NCI-H1092 treated with DMSO at 0.1 percent for 48 hours (cell line): ENCODE measurements at regions not wholly inside any gene's neighbourhood (a gene's known extent, or its start where the extent isn't known, plus 50 kb on each side); places are given as distances from the start of the nearest gene placed in this dataset.

Experiments
- DNase-seq: peaks from one replicate; lab custom pipeline; 2025; lab: John Stamatoyannopoulos, UW

DNA sequence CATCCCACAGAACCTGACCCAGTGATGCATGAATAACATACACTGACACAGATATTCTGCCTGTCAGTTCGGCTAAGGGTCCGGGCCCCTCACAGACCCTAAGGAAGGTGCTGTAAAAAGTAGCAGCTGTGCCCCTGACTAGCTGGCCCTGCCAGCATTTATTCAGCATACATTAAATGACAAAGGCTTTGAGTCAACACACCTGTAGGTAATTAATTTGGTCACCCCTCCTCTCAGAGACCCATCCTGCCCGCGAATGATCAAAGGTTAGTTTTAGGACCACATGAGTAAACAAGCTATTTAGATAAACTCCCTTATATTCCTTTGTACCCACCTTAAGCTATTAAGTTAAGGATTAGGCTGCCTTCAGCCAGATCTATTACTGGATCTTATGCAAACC, 429.0 kb upstream of the NWD2 start:
- DNase-seq, result no peak

DNA sequence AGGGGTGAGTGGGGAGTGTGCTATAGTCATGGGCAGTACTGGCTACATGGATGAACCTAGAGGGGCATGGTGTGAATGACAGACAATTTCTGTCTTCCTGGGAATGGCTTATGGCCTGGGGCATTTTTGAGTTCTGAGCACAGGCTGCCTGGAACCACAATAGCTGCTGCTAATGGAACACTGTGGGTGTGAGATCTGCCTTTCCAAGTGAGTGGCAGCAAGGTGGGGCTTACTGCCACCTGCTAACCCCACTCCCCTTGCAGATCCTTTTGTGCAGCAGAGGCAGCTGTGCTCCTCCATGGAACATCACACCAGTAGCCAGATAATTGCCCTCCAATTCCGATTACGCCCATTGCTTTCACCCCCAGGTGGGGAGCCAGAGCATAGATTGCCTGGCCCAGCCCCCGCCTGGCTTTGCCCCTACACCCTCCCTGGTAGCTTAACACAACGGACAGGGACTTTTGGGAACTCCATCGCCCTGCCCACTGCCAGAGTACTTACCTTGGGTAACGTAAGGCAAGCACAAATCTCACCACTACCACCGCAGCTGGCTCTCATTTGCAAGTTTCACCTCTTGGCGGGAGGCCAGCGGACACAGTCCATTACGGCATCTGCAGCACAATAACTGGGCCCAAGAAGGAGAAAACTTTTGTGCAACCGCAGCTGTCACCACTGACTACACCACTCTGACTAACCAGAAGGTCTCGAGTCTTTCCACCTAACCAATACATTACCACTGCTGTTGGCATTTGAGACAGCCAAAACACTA, 421.2 kb upstream of the NWD2 start:
- DNase-seq, result no peak

DNA sequence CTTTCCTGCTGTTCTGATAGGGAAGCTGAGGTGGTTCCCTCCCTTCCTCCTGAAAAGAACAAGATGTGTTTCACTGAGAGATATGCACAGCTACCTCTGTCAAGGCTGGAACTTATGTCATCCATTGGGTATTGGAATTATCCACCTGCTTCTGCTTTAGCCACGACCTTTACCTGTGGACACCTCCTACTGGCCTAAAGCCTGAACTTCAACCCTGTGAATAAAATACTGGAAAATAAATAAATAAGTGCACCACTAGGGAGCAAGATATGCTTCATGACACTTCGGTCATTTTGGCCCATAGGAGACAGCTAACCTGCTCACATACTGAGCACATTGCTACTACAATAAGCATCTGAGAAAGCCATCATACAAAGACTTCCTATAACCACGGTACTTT, 419.9 kb upstream of the NWD2 start:
- DNase-seq, result no peak

DNA sequence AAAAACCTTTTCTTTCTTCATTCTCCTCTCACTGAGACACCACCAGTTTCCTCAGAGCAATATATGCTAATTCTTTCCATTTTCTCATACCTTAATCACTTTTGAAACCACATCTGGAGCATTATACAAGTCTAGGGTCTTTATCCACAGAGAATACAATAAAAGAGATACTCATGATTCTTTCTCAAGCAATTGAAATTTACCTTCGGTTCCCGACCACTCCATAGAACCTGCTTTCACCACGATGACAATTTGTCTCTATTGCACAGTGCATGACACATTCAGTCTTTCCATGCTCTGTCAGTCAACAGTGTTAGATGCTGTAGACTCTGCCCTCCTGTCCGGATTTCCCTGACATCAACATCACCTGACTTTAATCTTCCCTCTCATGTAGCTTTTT, 409.3 kb upstream of the NWD2 start:
- no peak for DNase-seq

DNA sequence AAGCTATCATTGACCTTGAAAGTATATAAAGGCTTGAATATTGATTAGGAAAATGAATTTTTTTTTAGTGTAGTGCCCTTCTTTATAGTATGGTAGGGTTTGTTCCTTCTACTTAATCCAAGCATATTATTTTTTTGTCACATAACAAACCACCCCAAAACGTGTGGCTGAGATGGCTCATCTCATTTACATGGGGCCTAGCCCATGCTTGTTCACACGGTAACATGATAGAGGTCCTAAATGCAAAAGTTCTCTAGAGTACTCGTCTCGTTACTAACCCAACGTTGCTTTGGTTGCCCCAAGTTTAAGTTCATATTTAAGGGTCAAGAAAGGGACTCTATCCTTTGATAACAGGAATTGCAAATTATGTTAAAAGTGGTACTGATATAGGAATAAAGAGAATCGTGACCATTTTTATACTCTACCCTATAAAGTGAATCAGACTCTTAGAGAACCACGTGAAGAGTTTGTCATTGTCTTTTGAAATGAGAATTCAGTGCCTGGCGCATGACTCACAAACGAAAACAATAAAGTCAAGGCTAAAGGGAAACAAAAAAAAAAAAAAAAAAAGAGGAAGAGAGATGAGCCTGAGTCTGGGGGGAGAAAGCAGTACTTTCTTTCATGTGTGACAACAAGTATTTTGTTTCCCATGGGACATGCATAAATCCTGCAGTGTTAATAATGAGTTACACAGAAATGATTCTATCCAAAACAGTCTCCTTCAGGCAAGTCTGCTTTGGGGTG, 402.8 kb upstream of the NWD2 start:
- DNase-seq, result no peak

DNA sequence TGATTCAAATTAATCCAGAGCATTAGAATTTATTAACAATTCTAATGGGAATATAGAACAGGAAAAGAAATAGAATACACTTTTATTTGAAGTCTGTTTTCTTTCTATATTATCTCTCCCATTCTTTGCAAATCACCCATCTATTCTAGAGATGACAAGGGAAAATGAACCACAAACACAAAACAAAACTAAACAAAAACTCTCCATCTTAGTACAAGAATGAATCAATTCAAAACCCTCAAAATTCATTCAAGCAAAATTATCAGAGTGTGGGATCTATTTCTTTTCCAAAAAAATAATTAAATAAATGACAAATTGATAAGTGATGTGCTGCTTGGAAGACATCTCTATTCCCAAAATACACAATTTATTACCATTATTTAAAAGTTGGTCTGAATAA, 400.1 kb upstream of the NWD2 start:
- DNase-seq, result no peak

DNA sequence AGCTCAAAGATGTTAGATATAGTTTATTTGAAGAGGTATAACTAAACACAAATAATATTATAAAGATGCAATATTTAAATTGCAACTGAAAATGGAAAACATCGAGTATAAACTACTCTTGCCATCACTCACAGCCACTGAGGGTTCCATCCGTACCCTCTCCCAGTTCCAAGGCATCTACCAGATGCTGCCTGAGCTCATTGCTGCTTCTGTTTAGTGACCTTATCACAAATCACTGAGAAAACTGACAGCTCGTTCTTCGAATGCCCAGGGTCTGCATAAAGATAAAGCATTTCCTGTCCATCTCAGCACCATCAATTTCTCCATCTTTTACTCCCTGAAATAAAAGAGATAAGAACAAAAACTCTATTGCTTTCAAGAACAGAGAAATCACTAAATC, 391.7 kb upstream of the NWD2 start:
- no peak for DNase-seq

DNA sequence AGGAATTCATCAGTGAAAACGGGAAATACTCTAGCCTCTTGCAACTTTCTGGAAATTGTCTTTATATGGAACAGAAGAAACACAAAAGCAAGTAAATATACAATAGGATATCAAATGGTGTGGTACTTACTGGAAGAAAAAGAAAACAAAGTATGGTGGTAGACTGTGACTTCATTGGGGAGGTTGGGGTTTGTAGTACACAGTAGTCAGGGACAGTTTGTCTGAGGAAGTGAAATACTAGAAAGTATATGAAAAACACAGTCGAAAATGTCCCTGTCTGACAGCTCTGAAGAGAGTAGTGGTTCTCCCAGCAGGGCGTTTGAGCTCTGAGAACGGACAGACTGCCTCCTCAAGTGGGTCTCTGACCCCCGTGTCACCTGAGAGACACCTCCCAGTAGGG, 390.0 kb upstream of the NWD2 start:
- DNase-seq, result no peak

DNA sequence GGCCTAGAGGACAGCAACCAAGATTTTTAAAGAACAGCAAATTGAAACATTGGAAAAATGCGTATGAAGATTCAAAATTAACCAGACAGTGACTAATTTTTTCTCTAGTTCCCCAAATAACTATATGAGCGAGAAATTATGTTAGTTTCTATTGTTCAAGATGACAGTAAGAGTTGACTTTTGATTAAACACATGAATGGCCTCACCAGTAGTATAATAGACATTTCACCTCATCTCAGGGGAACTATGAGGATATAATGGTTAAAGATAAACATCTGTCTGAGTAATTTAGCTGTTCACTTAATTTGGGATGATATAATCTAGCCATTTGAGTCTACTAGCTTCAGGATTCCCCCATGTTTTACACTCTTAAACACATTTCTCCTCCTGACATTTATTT, 380.9 kb upstream of the NWD2 start:
- DNase-seq, result no peak

DNA sequence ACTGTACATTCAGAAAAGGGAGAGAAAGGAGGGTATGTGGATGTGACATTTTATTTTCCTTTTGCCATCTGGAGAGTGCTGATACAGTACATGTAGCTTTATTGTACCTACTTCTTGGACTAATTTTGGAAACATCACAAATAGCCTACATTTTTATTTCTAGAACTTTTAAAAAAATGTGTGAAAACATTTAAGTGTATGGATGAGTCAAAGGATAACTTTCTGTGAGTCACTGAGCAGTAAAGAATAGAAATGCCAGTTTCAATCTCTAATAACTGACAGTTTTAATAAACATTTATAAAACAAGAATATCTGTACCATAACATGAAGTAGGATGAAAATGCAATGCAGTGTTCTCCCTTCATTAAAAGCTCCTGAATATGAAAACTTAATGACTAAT, 374.4 kb upstream of the NWD2 start:
- no peak for DNase-seq

DNA sequence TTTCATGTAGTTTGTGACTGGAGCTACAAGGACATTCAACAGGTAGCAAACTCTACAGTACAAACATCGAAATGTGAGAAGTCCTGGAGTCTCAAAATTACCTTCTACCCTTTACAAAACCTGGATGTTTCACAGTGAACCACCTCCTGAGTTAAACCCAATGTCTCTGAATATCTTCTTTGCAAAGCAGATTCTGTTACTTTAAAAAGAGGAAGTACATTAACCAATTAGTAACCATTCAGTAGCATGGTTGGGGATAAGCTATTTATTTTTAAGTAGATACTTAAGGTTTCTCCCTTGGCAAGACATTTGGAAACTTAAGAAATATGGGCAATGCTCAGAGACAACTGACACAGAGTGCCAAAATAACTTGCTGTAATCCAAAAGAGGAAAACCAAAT, 371.9 kb upstream of the NWD2 start:
- no peak for DNase-seq

DNA sequence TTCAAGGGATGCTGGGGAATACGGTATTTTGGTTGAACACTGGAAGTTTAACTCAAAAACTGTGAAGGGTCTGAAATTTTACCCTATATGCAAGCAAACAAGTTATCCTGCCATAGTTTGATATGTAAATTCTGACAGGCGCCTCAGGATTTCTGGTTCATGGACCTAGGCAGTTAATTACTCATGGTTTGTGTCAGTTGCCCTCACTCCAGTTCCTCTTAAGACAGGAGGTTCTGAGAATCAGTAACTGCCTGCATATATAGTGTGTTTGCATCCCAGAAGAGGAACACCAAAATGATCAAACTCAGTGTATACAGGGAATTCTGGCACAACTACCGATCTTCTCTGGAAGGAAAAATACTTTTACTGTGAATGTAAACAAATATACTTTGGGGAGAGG, 360.4 kb upstream of the NWD2 start:
- no peak for DNase-seq

DNA sequence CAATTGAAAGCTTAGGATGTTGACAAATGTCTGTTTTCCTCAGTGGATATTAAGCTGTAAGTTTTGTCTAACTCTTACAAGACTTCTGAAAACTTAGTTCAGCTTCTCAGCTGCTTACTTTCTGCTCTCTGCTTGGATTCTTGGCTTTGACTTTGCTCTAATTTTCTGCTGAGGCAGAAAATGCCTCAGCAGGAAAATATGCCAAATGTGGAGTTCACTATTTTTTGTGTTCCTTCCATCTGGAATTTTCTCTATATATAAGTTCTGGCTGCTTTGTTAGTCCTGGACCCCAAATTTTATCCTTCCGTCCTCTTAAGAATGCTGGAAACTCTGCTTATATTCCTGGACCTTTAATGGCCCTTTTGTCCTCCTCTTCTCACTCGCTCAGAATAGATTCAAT, 352.6 kb upstream of the NWD2 start:
- no peak for DNase-seq

DNA sequence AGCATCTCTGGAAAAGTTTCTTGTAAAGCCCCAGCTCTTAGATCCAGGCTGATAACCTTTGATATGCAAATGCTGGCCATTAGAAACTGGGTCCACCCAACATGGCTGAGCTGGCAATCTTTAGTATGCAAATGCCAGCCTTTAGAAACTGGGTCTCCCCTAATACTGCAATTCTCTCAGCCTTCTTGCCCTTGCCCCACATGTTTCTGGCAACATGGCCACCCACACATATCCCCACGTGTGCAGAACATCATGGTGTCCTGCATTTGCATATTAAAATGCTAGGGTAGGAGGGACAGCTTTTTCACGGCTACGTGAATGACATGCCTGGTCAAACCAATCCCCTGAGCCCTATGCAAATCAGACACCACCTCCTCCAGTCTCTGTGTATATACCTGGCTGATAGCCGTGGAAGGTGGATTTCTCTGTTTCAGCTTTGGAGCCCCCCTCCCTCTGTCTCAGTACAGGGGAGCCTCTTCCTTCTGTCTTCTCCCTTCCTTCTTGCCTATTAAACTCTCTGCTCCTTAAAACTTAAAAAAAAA, 344.0 kb upstream of the NWD2 start:
- DNase-seq, result no peak

DNA sequence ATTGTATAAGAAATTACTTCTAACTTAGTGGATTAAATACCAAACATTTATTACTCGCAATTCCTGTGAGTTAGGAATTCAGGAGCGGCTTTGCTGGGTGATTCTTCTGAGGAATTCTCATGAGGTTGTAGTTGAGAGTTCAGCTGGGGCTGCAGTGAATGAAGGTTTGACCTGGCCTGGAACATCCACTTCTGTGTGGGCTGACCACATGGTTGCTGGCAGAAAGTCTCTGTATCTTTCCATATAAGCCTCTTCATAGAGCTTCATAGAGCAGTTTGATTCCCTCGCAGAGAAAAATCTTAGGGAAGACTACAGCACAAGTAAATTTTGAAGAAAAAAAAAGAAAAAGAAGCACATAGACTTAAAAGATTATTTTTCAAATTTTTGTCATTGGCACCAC, 339.7 kb upstream of the NWD2 start:
- DNase-seq, result no peak

DNA sequence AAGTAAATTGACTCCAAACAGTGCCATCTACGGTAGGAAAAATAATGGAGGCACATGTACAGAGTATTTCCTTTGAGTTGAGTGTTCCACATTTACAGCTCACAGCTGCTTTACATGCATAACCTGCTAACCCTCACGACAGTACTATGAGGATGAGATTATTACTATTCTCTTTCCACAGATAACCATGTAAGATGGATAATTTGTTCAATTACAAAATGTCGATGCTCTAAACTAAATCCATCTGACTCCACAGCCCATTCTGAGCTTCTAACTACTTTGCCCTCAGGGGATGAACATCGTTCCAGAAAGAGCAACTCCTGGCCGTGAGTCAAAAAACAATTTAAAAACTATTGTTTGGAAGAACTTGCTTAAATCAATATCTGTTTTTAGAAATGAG, 330.4 kb upstream of the NWD2 start:
- no peak for DNase-seq

DNA sequence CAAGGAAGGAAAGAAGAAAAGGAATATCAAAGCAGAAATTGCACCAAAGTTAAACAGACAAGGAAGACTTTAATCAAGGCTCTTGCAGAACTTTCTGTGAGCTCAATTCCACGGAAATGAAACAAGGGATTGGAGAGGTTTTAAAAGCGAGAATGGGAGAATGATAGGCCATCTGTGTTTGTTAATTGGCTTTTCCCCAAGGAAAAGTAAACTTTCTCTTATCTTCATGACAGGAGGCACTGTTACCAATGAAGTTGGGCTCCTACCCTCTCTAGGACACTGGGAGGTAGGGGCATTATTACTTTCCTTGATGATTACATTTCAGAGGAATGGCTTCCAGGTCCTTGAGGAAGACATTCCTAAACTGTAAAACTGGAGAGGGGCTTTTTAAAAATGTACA, 328.8 kb upstream of the NWD2 start:
- DNase-seq, result no peak

DNA sequence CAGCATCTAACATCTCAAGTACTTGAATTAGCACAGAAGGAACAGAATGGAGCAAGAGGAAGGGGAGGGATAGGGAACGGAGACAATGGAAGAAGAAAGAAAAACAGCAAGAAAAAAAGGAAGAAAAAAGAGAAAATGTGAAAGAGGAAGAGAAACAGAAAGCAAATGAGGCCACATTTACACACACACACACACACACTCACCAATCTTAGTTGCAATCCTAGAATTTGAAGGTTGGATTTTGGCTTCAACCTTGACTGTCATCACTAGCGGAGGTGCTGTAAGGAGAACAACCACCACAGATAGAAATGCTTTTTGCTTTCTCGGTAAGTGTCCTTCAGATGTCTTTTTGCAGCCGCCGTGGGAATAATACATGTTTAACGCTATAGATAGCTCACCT, 327.1 kb upstream of the NWD2 start:
- DNase-seq, result no peak

DNA sequence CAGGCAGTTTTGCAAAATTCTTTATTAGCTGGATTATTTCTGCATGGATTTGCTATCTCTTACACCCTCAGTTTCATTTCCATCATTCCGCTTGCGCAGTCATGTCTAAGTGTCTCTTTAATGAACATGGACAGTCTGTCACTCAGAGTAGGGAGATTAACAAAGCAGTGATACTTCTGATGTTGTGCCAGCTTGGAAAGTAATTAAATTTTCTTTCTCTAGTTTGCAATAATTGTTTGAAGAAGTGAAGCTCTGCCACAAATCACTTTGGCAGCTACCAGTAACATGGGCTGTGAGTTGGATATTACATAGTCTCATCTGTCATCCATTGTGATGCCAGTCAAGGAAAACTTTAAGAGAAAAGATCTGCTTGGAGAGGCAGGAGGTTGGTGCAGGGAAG, 324.8 kb upstream of the NWD2 start:
- DNase-seq, result no peak

DNA sequence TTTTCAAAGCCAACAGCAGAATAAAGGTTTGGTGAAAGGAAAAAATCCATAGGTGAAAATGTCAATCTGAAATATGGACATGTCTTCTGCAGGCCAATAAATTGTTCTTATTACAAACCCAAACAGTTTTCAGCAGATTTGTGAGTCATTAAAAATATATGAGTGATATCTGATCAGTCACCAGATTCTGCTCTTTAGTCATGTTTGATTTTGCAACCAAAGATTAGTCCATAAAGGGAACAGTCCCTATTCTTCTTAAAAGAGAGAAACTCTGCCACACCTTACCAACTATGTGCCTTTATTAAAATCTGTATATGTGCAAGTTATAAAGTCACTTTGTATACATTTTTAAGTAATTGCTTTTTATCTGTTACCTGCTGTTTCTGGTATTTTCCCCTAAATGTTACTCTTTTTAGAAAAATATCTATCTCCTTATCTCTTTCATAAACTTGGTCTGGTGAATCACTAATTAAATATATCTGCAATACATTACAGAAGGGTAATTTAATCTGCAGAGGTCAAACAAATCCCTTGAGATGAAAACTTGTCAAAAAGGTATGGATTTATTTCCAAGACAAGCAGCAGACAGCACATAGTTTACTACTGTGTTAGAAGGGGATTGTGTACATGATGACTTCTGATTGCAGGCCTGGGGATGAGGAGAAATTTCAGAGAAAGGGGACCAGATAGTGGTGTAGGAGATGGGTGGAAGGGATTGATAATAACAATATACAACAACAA, 322.9 kb upstream of the NWD2 start:
- DNase-seq, result no peak

DNA sequence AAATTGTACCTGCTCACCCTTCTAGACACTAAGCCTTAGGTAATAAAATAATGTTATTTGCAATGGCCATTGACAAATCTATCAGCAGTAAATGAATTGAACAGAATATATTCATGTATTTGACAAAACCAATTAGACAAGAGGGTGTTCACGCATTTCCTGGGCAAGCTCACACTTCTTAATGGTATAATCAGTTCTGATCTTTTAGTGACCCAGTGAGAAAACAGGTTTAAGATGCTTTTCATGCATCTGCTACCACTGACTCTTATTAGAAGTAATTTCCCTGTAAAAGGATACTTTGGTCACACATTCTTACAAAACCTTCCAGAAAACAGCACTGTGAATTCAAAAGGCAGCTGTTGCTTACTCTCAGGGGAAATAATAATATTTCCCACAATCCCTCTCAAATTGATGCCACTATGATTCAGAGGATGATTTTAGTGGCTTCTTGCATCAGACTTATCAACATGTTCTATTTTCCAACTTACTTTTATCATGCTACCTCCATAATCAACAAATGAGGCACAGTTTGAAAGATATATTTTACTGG, 313.9 kb upstream of the NWD2 start:
- no peak for DNase-seq

DNA sequence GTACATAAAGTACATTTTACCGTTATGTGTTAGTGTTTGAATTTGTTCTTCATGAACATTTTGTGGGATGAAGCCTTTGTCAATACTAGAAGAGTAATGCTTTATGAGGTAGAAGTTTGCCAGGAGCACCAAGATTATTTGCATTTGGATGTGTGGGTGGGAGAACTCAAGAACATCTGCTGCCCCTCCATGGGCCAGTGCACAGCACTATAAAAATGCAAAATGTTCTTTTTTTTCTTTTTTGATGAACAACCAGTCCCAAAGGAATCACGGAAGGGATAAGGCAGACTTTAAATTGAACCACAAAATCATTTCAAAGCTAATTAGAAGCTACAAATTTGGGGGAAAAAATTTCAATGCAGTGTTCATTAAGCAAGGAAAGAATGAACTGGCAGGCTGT, 300.3 kb upstream of the NWD2 start:
- DNase-seq, result no peak

DNA sequence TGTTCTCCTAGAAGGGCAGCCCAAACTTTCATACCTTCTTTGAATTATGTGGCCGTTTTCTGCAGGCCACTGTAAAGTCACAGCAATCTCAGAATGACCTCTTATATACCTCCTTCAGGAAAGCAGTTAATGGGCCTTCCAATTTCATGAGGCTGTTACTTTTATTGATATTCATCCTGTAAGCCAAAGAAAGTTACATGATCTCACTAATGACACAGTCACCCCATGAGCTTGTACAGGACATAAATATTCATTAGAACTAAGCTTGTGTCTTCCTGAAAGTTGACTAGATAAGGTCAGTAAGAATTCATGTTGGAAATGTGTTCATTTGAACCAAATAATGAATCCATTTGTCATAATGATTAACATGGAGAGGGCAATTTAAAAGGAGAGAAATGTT, 283.1 kb upstream of the NWD2 start:
- DNase-seq, result no peak
